Neural progenitor cell (in vitro differentiated cells): ENCODE measurements at regions not wholly inside any gene's neighbourhood (a gene's known extent, or its start where the extent isn't known, plus 50 kb on each side); places are given as distances from the start of the nearest gene placed in this dataset.

Source experiments
- DNase-seq: peaks from one replicate; pipeline ENCODE4 v3.0.0-alpha.2; 2016; ENCODE audit warnings: low spot score
- H2AFZ ChIP-seq: fragments of 200-600 bp; sonication (generic); replicated peaks from 2 replicates; pipeline ENCODE4 v1.6.1; 2016; ENCODE audit warnings: antibody characterized with exemption
- H3F3A ChIP-seq: fragments of 200-600 bp; sonication (generic); 2 replicates; pipeline ENCODE4 v1.6.1; 2016; ENCODE audit warnings: antibody characterized with exemption, low read depth
- H3K27ac ChIP-seq: fragments of 200-600 bp; sonication (generic); 2 replicates; pipeline ENCODE4 v1.5.1; 2016; ENCODE audit warnings: mild to moderate bottlenecking
- H3K27me3 ChIP-seq: fragments of 200-600 bp; sonication (generic); 2 replicates; pipeline ENCODE4 v1.6.1; 2016; ENCODE audit warnings: mild to moderate bottlenecking, moderate library complexity
- H3K36me3 ChIP-seq: fragments of 200-600 bp; sonication (generic); 2 replicates; pipeline ENCODE4 v1.5.1; 2016
- H3K4me1 ChIP-seq: fragments of 200-600 bp; sonication (generic); 2 replicates; pipeline ENCODE4 v1.6.1; 2016; ENCODE audit warnings: mixed run types
- H3K4me2 ChIP-seq: fragments of 200-600 bp; sonication (generic); 2 replicates; pipeline ENCODE4 v1.6.1; 2016
- H3K4me3 ChIP-seq: fragments of 200-600 bp; sonication (generic); 2 replicates; pipeline ENCODE4 v1.5.1; 2016
- H3K79me2 ChIP-seq: fragments of 200-600 bp; sonication (generic); 2 replicates; pipeline ENCODE4 v1.6.1; 2016; ENCODE audit warnings: low read depth
- H3K9ac ChIP-seq: fragments of 200-600 bp; sonication (generic); 2 replicates; pipeline ENCODE4 v1.6.1; 2016
- H3K9me3 ChIP-seq: fragments of 200-600 bp; sonication (generic); 2 replicates; pipeline ENCODE4 v1.5.1; 2016; ENCODE audit warnings: low read depth
- H4K20me1 ChIP-seq: fragments of 200-600 bp; sonication (generic); 2 replicates; pipeline ENCODE4 v1.6.1; 2016; ENCODE audit warnings: low read depth
- H3K27ac Mint-ChIP-seq: 3 replicates; pipeline ENCODE4 v1.8.0; 2021; ENCODE audit warnings: mixed read lengths
- H3K27me3 Mint-ChIP-seq: 2 replicates; pipeline ENCODE4 v1.8.0; 2022; ENCODE audit warnings: low read depth, mild to moderate bottlenecking, inconsistent platforms, moderate library complexity, mixed read lengths; ENCODE audit not compliant: insufficient read depth
- H3K36me3 Mint-ChIP-seq: 3 replicates; pipeline ENCODE4 v1.8.0; 2021; ENCODE audit warnings: mixed read lengths
- H3K4me1 Mint-ChIP-seq: 3 replicates; pipeline ENCODE4 v1.8.0; 2021; ENCODE audit warnings: mixed read lengths
- H3K4me3 Mint-ChIP-seq: 3 replicates; pipeline ENCODE4 v1.8.0; 2021; ENCODE audit warnings: mild to moderate bottlenecking, moderate library complexity, mixed read lengths
- H3K9me3 Mint-ChIP-seq: 3 replicates; pipeline ENCODE4 v1.8.0; 2020; ENCODE audit warnings: mixed read lengths
- CTCF ChIP-seq: fragments of 200-600 bp; sonication (generic); IDR thresholded peaks from 2 replicates; pipeline ENCODE4 v1.5.1; 2017; ENCODE audit warnings: antibody characterized with exemption, mild to moderate bottlenecking
- EZH2 ChIP-seq: fragments of 200-600 bp; sonication (generic); IDR thresholded peaks from 2 replicates; pipeline ENCODE4 v1.6.1; 2017; ENCODE audit warnings: antibody characterized with exemption, mild to moderate bottlenecking, moderate library complexity
- EZH2phosphoT487 ChIP-seq: fragments of 200-600 bp; sonication (generic); IDR thresholded peaks from 2 replicates; pipeline ENCODE4 v1.6.1; 2017; ENCODE audit warnings: antibody characterized with exemption

DNA sequence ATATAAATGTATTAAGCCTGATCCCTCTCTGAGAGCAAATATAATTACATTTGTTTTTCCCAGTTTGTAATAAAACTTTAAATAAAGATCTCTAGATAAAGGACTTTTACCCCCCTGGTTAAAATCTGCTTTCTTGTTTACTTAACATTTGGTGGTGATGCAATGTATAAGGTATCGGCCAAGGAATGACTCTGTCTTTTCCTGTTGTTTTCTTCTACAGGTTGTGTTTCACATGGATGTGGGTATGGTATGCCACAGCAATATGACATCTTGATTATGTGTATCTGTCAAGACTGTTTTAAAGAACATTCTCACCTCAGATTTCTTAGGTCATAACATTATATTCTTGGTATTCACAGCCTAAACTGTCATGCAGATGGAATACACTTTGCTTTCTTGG, 210.6 kb upstream of the NOVA1 start:
- H3K4me3 Mint-ChIP-seq: no peak overlapping the region

DNA sequence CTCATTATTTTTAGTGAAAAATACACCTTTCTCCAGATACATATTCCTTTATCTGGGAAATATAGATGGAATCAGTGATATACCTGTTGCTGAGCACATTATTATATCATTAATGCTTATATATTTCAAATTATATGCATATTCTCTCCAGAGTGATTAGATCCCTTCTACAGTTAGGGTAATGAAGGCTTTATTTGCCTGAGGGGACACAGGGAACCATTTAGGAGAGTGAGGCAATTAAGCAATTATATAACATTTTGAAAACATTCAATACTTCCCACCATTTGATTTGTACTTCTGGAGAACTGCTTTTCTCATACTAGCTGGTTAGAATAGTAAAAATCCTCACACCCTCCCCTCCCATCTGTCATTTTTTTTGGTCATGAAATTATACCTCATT, 212.8 kb upstream of the NOVA1 start:
- TF ChIP-seq EZH2: no peak
- TF ChIP-seq CTCF: no peak
- TF ChIP-seq EZH2phosphoT487: no peak
- no peaks in the 10 kb centered on the region for H3K79me2 ChIP-seq
- Mint-ChIP-seq H3K27me3 (no peaks in the 10 kb centered on the region), H3K4me3 (no peak overlapping the region), H3K9me3 (no peaks in the 10 kb centered on the region), H3K27ac (no peak overlapping the region), H3K36me3 (no peaks in the 10 kb centered on the region), H3K4me1 (peaks cover 9% of the 10 kb centered on the region)
- no peaks in the 10 kb centered on the region for H3K36me3 ChIP-seq
- H3K4me3 ChIP-seq: no peak overlapping the region
- no peaks in the 10 kb centered on the region for H3F3A ChIP-seq
- no peaks in the 10 kb centered on the region for H3K9me3 ChIP-seq
- H2AFZ ChIP-seq: no peak overlapping the region
- H3K27ac ChIP-seq: no peak overlapping the region
- no peak overlapping the region for H3K4me2 ChIP-seq
- no peak overlapping the region for H3K9ac ChIP-seq
- H4K20me1 ChIP-seq: no peaks in the 10 kb centered on the region
- H3K4me1 ChIP-seq: no peaks in the 10 kb centered on the region
- no peaks in the 10 kb centered on the region for H3K27me3 ChIP-seq
- no peak for DNase-seq

More for the DNA sequence above, 210.6 kb upstream of the NOVA1 start:
- Histone ChIP-seq H3K36me3 (no peaks in the 10 kb centered on the region), H3F3A (no peaks in the 10 kb centered on the region), H3K4me3 (no peak overlapping the region), H4K20me1 (no peaks in the 10 kb centered on the region), H3K79me2 (no peaks in the 10 kb centered on the region), H2AFZ (no peak overlapping the region), H3K9ac (no peak overlapping the region), H3K27me3 (no peaks in the 10 kb centered on the region), H3K9me3 (no peaks in the 10 kb centered on the region), H3K27ac (no peak overlapping the region), H3K4me1 (no peaks in the 10 kb centered on the region), H3K4me2 (no peak overlapping the region)
- Mint-ChIP-seq H3K27ac (no peak overlapping the region), H3K4me1 (peaks cover 9% of the 10 kb centered on the region), H3K27me3 (no peaks in the 10 kb centered on the region), H3K36me3 (peaks cover 2% of the 10 kb centered on the region), H3K9me3 (peaks cover 5% of the 10 kb centered on the region)
- no peak for DNase-seq
- TF ChIP-seq EZH2: no peak
- TF ChIP-seq CTCF: no peak
- no peak for TF ChIP-seq EZH2phosphoT487

GRCh38 chr14:26811756-26812305, 214.0 kb upstream of the NOVA1 start:
- no peaks in the 10 kb centered on the region for H3K4me1 ChIP-seq
- TF ChIP-seq EZH2 (no peak), CTCF (no peak), EZH2phosphoT487 (no peak)
- no peaks in the 10 kb centered on the region for H3K79me2 ChIP-seq
- H3K9me3 Mint-ChIP-seq: no peaks in the 10 kb centered on the region
- no peaks in the 10 kb centered on the region for H4K20me1 ChIP-seq
- H2AFZ ChIP-seq: no peak overlapping the region
- H3K4me2 ChIP-seq: no peak overlapping the region
- H3K27me3 ChIP-seq: no peaks in the 10 kb centered on the region
- peaks cover 9% of the 10 kb centered on the region for H3K4me1 Mint-ChIP-seq
- H3K27ac Mint-ChIP-seq: no peak overlapping the region
- H3K9ac ChIP-seq: no peak overlapping the region
- no peaks in the 10 kb centered on the region for H3K9me3 ChIP-seq
- H3K27me3 Mint-ChIP-seq: no peaks in the 10 kb centered on the region
- H3K36me3 ChIP-seq: no peaks in the 10 kb centered on the region
- H3K4me3 ChIP-seq: no peak overlapping the region
- no peaks in the 10 kb centered on the region for H3F3A ChIP-seq
- no peak overlapping the region for H3K4me3 Mint-ChIP-seq
- no peak overlapping the region for H3K27ac ChIP-seq
- DNase-seq: no peak
- no peaks in the 10 kb centered on the region for H3K36me3 Mint-ChIP-seq
